HCEC 1CT (cell line): ENCODE measurements at regions not wholly inside any gene's neighbourhood (a gene's known extent, or its start where the extent isn't known, plus 50 kb on each side); places are given as distances from the start of the nearest gene placed in this dataset.

Experiments used
- DNase-seq: peaks from one replicate; pipeline ENCODE4 v3.0.0-alpha.2; 2017

- no peak for DNase-seq
Measured at GRCh38 chr20:20933142-20933958, 172.8 kb downstream of the LINC00237 start.

- DNase-seq = no peak
Measured at GRCh38 chr20:20932156-20932555, 174.0 kb downstream of the LINC00237 start.

- DNase-seq = no peak
Measured at GRCh38 chr20:20931632-20932031, 174.5 kb downstream of the LINC00237 start.

GRCh38 chr20:20931024-20931423 is 175.1 kb downstream of the LINC00237 start:
- no peak for DNase-seq

DNA sequence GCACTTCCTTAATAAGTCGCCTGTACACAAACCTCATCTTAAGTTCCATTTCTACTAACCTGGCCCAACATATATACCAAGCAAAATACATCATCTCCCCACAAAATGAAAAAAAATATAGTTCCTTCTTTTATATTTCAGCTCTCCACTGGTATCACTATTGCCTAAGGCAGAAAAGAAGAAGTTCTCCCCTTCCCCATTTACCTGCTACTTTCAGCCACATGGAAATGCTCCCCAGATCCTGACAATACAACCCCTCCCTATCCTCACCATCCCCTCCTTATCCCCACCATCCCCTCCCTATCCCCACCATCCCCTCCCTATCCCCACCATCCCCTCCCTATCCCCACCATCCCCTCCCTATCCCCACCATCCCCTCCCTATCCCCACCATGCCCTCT is 175.7 kb downstream of the LINC00237 start:
- no peak for DNase-seq

DNA sequence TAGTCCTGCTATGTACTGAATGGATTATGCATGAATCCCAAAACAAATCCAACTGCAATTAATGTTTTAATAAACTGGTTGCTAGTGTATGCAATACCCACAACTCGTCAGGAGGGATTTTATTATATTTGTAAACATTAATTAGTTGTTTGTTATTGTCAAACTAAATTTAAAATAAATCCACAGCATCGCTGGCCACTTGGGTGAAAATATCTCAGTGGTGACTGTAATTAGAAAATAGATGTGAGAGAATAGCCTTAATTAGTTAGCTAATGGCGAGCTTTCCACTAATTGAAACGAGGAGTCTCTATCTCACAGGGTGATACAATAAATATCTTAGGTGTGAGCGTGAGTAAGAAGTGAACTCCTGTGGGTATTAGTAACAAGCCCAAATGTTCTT is 176.8 kb downstream of the LINC00237 start:
- DNase-seq = no peak

DNA sequence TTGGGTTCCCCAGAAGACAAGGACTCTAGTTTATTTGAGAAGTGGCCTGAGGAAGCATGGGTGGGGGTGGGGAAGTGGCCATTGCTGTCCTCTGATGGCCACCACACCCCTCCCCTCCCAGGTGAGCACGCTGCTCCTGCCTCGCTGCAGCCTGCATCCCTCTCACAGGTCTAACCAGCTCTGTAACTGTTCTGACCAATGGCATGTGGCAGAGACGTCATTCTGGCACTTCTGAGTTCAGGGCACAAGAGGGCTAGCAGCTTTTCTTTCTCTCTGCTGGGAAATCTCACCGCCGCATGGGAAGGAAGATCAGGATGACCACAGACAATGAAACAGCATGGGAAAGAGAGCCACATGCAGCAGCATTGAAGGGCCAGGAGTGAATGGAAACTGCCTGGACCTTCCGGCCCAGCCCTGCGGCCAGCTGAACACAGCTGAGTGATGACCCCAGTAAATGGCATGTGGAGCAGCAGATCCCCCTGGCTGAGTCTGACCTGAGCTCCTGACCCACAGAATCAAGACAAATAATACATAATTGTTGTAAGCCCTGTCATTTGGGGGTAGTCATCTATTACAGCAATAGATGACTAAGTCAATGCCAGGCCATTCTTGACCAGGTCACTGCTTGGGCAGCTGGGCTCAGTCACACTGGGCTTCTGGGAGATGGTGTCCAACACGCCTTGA is 179.8 kb downstream of the LINC00237 start:
- DNase-seq = no peak

DNA sequence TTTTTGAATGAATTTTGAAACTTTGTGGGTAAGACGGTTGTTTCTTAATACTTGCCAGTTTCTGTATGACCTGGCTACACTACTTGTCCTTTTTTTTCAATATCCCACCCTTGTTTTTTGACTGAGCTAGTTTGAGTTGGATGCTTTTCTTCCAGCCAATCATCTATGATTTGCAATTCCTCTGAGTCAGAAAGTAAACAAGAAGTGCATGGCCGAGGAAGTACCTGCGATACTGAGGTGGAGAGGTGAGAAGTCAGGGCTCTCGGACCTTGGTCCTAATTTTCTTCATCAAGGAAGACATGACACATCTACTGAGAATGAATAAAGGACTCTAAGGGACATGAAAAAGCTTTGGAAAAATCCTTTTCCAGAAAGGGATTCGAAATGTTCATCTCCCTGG is 185.7 kb downstream of the LINC00237 start:
- no peak for DNase-seq

DNA sequence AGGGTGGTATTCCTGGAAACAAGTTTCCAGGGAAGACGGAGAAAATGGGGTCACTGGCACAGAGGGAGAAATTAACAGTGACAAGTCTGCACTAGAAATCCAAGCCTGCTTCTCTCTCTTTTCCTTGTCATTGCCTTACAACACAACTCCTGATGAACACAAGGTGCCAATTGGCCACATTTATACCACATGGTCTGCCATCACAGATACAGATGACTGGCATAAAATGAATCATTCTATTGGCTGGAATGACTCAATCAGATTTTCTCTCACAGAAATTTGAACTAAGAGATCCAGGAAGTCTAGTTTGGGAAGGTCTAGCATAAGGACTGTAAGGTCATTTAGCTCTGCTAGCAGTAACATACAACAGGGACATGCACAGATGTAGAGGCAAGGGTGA is 190.3 kb downstream of the LINC00237 start:
- no peak for DNase-seq

- DNase-seq = no peak
Measured at GRCh38 chr20:20904501-20904831, 192.0 kb upstream of the RALGAPA2 start.

GRCh38 chr20:20903773-20904500 is 191.5 kb upstream of the RALGAPA2 start:
- no peak for DNase-seq

- no peak for DNase-seq
Measured at GRCh38 chr20:20897922-20898321, 185.5 kb upstream of the RALGAPA2 start.

- DNase-seq = no peak
Measured at GRCh38 chr20:20897145-20897544, 184.7 kb upstream of the RALGAPA2 start.

DNA sequence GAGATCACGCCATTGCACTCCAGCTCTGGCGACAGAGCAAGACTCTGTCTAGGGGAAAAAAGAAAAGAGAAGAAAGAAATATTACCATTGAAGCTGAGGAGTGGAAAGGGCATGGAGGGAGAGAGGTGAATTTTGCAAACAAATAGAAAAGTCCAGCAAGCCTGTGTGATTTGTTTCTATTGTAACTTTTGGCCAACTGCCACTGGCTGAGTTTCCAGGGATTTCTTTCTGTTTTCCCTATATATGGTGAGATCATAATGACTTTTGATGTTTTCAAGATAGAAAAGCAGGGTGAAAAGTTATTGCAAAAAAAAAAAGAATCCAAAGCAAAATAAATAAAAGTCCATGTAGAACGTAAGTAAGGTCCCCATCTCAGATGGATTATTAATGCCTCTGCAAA is 184.2 kb upstream of the RALGAPA2 start:
- DNase-seq = no peak

DNA sequence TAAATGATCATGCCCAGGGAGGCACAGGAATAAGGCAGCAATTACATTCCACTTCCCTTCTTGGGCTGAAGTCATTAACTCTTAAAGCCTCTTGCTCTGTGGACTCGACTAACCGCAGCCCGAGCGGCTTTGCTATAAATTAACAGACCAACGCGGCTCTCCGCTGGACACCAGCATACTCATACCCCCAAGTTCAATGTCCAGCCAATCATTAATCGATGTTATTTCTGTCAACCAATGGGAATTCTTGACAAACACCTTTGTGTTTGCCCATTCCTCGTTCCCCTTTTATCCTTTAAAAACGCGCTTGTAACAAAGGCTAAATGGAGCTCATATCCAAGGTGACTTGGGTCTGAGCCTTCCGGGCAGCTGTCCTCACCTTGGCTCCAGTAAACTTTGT is 183.1 kb upstream of the RALGAPA2 start:
- DNase-seq = no peak

DNA sequence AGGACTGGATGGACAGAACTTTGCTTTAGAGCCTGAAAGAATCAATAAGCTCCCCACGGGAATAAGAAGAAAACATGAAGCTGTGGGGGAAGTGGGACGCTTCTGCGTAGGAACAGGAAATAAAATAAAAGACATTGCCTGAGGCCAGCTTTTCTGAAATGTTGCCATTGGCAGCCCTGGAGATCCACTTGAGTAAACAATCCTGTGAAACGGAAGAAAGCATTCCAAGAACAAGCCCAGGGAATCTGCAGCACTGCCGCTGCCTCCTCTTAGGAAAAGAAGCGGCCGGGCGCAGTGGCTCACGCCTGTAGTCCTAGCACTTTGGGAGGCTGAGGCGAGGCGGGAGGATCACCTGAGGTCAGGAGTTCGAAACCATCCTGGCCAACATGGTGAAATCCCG is 182.3 kb upstream of the RALGAPA2 start:
- DNase-seq = no peak

DNA sequence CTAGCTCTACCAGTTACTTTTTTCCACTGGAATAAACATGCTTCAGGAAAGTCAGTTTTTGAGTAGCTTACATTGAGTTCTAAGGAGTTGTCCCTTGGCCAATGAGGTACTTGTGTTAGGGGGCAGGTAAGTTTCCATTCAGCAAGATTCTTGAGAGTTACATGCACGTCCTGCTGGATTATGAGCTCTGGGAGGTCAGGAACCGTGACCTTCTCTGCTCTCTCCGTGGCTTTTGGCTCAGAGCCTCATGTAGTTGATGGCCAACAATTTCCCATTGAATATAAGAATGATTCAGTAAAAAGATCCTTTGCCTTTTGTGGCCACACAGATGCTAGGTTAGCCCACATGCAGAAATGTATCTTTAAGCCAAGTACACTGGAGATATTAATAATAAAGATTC is 181.8 kb upstream of the RALGAPA2 start:
- DNase-seq = no peak

- DNase-seq = no peak
Measured at GRCh38 chr20:20892328-20892727, 179.9 kb upstream of the RALGAPA2 start.

DNA sequence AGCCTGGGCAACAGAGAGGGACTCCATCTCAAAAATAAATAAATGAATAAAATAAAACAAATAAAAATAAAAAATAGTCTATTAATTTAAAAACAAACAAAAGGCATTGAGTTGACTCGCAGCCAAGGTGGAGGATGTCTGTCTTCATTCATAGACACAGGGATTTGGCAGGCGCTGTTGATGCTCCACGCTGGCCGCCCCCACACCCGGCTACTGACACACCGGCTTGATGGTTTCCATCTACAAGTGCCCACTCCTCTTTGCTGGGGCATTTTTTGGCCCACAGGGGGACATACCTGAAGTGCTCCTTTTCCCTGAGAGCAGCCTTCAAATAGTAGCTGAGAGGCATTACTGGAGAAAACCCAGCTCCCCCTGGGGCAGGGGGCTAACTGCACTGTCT is 178.3 kb upstream of the RALGAPA2 start:
- DNase-seq = no peak

GRCh38 chr20:20888936-20889335 is 176.5 kb upstream of the RALGAPA2 start:
- DNase-seq = no peak

GRCh38 chr20:20888266-20888656 is 175.8 kb upstream of the RALGAPA2 start:
- DNase-seq = no peak

GRCh38 chr20:20887593-20888265 is 175.3 kb upstream of the RALGAPA2 start:
- no peak for DNase-seq

DNA sequence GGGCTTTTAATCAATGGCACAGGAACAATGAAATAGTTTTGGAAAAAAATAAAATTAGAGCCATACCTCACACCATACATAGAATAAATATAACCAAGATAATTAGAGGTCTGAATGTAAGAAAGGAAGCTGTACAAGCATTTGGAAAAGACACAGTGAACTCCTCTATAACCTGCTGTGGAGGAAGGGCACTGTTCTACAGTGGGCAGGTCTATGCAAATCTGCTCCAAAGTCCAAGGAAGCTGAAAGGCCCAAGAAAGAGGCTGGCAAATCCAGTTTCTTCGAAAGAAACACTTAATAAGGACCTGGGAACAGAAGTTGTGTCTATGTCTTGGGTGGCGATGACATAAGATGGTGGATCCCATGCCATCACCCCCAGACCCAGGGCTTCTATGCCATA is 169.4 kb upstream of the RALGAPA2 start:
- no peak for DNase-seq

GRCh38 chr20:20877079-20877478 is 164.6 kb upstream of the RALGAPA2 start:
- DNase-seq = no peak
